ENCODE measurements at regions not wholly inside any gene's neighbourhood (a gene's known extent, or its start where the extent isn't known, plus 50 kb on each side); places are given as distances from the start of the nearest gene placed in this dataset.
"Not testable (repeated sequence)": the region's sequence is repeated elsewhere in the genome, so short reads cannot be mapped to it uniquely, and the experiment has no call there.

- DNase-seq (ENCODE audit: extremely low spot score); H3K27ac ChIP-seq (ENCODE audit: low read depth); H3K36me3 ChIP-seq (ENCODE audit: insufficient read depth); H3K4me1 ChIP-seq (ENCODE audit: insufficient read depth); H3K4me3 ChIP-seq (ENCODE audit: low read depth, low read length): not testable (repeated sequence)
- WGBS, result 97% methylated on average over 31 of the region's 31 CpGs
Observed at GRCh38 chr2:41335573-41335972, 712.2 kb upstream of the PKDCC start.

GRCh38 chr2:41337956-41338355 is 709.9 kb upstream of the PKDCC start:
- 64% methylated on average over 3 of the region's 4 CpGs for WGBS
- no peak overlapping the region for H3K27ac ChIP-seq (ENCODE audit: low read depth)

GRCh38 chr2:41344529-41344928 is 703.3 kb upstream of the PKDCC start:
- Histone ChIP-seq H3K36me3 (ENCODE audit: insufficient read depth) (no peaks in the 10 kb centered on the region), H3K27ac (ENCODE audit: low read depth) (no peak overlapping the region), H3K4me1 (ENCODE audit: insufficient read depth) (no peaks in the 10 kb centered on the region), H3K4me3 (ENCODE audit: low read depth, low read length) (no peak overlapping the region)
- DNase-seq (ENCODE audit: extremely low spot score), result no peak

More at GRCh38 chr2:41337956-41338355, 709.9 kb upstream of the PKDCC start:
- no peak for DNase-seq (ENCODE audit: extremely low spot score)
- Histone ChIP-seq H3K4me1 (ENCODE audit: insufficient read depth) (no peaks in the 10 kb centered on the region), H3K4me3 (ENCODE audit: low read depth, low read length) (no peak overlapping the region), H3K36me3 (ENCODE audit: insufficient read depth) (no peaks in the 10 kb centered on the region)

GRCh38 chr2:41353060-41353459 is 694.8 kb upstream of the PKDCC start:
- Histone ChIP-seq H3K4me3 (ENCODE audit: low read depth, low read length) (no peak overlapping the region), H3K27ac (ENCODE audit: low read depth) (no peak overlapping the region), H3K36me3 (ENCODE audit: insufficient read depth) (no peaks in the 10 kb centered on the region), H3K4me1 (ENCODE audit: insufficient read depth) (no peaks in the 10 kb centered on the region)
- WGBS, result 89% methylated on average over 3 of the region's 3 CpGs
- no peak for DNase-seq (ENCODE audit: extremely low spot score)

GRCh38 chr2:41355794-41356193 is 692.0 kb upstream of the PKDCC start:
- no peak overlapping the region for H3K27ac ChIP-seq (ENCODE audit: low read depth)
- no peak for DNase-seq (ENCODE audit: extremely low spot score)
- no peaks in the 10 kb centered on the region for H3K36me3 ChIP-seq (ENCODE audit: insufficient read depth)
- no peak overlapping the region for H3K4me3 ChIP-seq (ENCODE audit: low read depth, low read length)
- WGBS, result 93% methylated on average over 2 of the region's 2 CpGs
- no peaks in the 10 kb centered on the region for H3K4me1 ChIP-seq (ENCODE audit: insufficient read depth)

GRCh38 chr2:41364842-41365241 is 683.0 kb upstream of the PKDCC start:
- H3K4me1 ChIP-seq (ENCODE audit: insufficient read depth), result no peaks in the 10 kb centered on the region
- 96% methylated on average over 2 of the region's 2 CpGs for WGBS
- no peak for DNase-seq (ENCODE audit: extremely low spot score)
- H3K27ac ChIP-seq (ENCODE audit: low read depth), result no peak overlapping the region
- no peaks in the 10 kb centered on the region for H3K36me3 ChIP-seq (ENCODE audit: insufficient read depth)
- H3K4me3 ChIP-seq (ENCODE audit: low read depth, low read length), result no peak overlapping the region

GRCh38 chr2:41375901-41376300 is 671.9 kb upstream of the PKDCC start:
- Histone ChIP-seq H3K4me1 (ENCODE audit: insufficient read depth) (no peaks in the 10 kb centered on the region), H3K4me3 (ENCODE audit: low read depth, low read length) (no peak overlapping the region), H3K36me3 (ENCODE audit: insufficient read depth) (no peaks in the 10 kb centered on the region), H3K27ac (ENCODE audit: low read depth) (no peak overlapping the region)
- no peak for DNase-seq (ENCODE audit: extremely low spot score)

GRCh38 chr2:41377837-41378236 is 670.0 kb upstream of the PKDCC start:
- Histone ChIP-seq H3K27ac (ENCODE audit: low read depth) (no peak overlapping the region), H3K36me3 (ENCODE audit: insufficient read depth) (no peaks in the 10 kb centered on the region), H3K4me3 (ENCODE audit: low read depth, low read length) (no peak overlapping the region), H3K4me1 (ENCODE audit: insufficient read depth) (no peaks in the 10 kb centered on the region)
- WGBS, result 83% methylated on average over 4 of the region's 4 CpGs
- no peak for DNase-seq (ENCODE audit: extremely low spot score)

- 97% methylated on average over 11 of the region's 11 CpGs for WGBS
- no peak for DNase-seq (ENCODE audit: extremely low spot score)
- Histone ChIP-seq H3K4me1 (ENCODE audit: insufficient read depth) (no peaks in the 10 kb centered on the region), H3K36me3 (ENCODE audit: insufficient read depth) (no peaks in the 10 kb centered on the region), H3K4me3 (ENCODE audit: low read depth, low read length) (no peak overlapping the region), H3K27ac (ENCODE audit: low read depth) (no peak overlapping the region)
Observed at GRCh38 chr2:41378420-41378819, 669.4 kb upstream of the PKDCC start.

- WGBS, result 74% methylated on average over 13 of the region's 13 CpGs
- Histone ChIP-seq H3K27ac (ENCODE audit: low read depth) (no peak overlapping the region), H3K4me1 (ENCODE audit: insufficient read depth) (no peaks in the 10 kb centered on the region), H3K36me3 (ENCODE audit: insufficient read depth) (no peaks in the 10 kb centered on the region), H3K4me3 (ENCODE audit: low read depth, low read length) (no peak overlapping the region)
- no peak for DNase-seq (ENCODE audit: extremely low spot score)
Observed at GRCh38 chr2:41379496-41380221, 668.2 kb upstream of the PKDCC start.

GRCh38 chr2:41381701-41382100 is 666.1 kb upstream of the PKDCC start:
- WGBS, result 90% methylated on average over 3 of the region's 3 CpGs
- Histone ChIP-seq H3K27ac (ENCODE audit: low read depth) (no peak overlapping the region), H3K36me3 (ENCODE audit: insufficient read depth) (no peaks in the 10 kb centered on the region), H3K4me1 (ENCODE audit: insufficient read depth) (no peaks in the 10 kb centered on the region), H3K4me3 (ENCODE audit: low read depth, low read length) (no peak overlapping the region)
- DNase-seq (ENCODE audit: extremely low spot score), result no peak

- Histone ChIP-seq H3K4me1 (ENCODE audit: insufficient read depth) (no peaks in the 10 kb centered on the region), H3K4me3 (ENCODE audit: low read depth, low read length) (no peak overlapping the region), H3K36me3 (ENCODE audit: insufficient read depth) (no peaks in the 10 kb centered on the region), H3K27ac (ENCODE audit: low read depth) (no peak overlapping the region)
- DNase-seq (ENCODE audit: extremely low spot score), result no peak
- 89% methylated on average over 2 of the region's 2 CpGs for WGBS
Observed at GRCh38 chr2:41387519-41387918, 660.3 kb upstream of the PKDCC start.

GRCh38 chr2:41393621-41394020 is 654.2 kb upstream of the PKDCC start:
- no peak overlapping the region for H3K4me3 ChIP-seq (ENCODE audit: low read depth, low read length)
- WGBS, result 93% methylated on average over 1 of the region's 1 CpG
- H3K27ac ChIP-seq (ENCODE audit: low read depth), result no peak overlapping the region
- no peaks in the 10 kb centered on the region for H3K4me1 ChIP-seq (ENCODE audit: insufficient read depth)
- DNase-seq (ENCODE audit: extremely low spot score), result no peak
- H3K36me3 ChIP-seq (ENCODE audit: insufficient read depth), result no peaks in the 10 kb centered on the region

GRCh38 chr2:41394541-41394940 is 653.3 kb upstream of the PKDCC start:
- Histone ChIP-seq H3K36me3 (ENCODE audit: insufficient read depth) (no peaks in the 10 kb centered on the region), H3K27ac (ENCODE audit: low read depth) (no peak overlapping the region), H3K4me1 (ENCODE audit: insufficient read depth) (no peaks in the 10 kb centered on the region), H3K4me3 (ENCODE audit: low read depth, low read length) (no peak overlapping the region)
- WGBS, result 89% methylated on average over 1 of the region's 1 CpG
- DNase-seq (ENCODE audit: extremely low spot score), result no peak

GRCh38 chr2:41395692-41396091 is 652.1 kb upstream of the PKDCC start:
- DNase-seq (ENCODE audit: extremely low spot score), result no peak
- H3K27ac ChIP-seq (ENCODE audit: low read depth), result no peak overlapping the region
- no peak overlapping the region for H3K4me3 ChIP-seq (ENCODE audit: low read depth, low read length)
- 93% methylated on average over 3 of the region's 3 CpGs for WGBS
- H3K36me3 ChIP-seq (ENCODE audit: insufficient read depth), result no peaks in the 10 kb centered on the region
- H3K4me1 ChIP-seq (ENCODE audit: insufficient read depth), result no peaks in the 10 kb centered on the region
